ENCODE measurements at regions not wholly inside any gene's neighbourhood (a gene's known extent, or its start where the extent isn't known, plus 50 kb on each side); places are given as distances from the start of the nearest gene placed in this dataset.

DNA sequence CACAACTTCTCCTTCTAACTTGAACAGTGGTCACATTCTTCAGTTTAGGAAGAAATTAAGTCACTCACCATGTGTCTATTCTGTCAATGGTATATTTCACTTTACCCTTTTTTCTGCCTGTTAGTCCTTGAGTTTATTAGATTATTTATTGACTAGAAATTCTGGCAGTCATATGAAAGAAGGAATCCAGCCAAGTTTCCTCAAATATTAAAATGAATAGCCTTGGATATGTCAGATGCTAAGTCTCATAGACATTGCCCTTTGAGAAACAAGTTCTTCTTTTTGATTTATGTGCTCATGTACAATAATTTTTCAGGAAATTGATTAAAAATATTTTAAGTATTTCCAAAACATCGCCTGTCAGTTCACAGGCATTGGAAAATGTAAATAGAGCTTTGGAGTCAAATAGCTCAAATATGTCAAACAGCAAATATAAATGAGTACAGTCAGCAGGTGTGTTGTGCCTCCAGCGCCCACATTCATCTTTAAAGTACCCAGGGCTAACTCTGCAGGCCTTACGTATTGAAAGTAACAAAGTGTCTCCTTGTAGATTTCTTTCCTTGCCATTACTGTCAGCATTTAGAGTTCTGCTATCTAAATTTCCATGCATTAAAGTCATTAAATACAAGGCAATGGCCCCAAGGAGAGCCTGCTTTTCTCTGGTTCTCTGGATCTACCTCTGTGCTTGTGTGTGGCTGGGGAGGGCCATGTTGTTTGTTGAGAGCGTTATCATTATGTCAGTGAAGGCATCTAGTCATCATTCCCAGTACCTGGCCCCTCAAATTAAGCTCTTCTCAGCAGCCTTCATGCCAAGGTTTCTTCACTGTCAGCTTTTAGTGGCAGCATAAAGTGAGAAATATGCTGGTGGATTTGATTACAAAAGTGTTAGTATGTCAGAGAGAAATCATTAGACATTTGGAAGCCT, 76.3 kb upstream of the TRPC4 start:
- TF ChIP-seq, protein P1, sequence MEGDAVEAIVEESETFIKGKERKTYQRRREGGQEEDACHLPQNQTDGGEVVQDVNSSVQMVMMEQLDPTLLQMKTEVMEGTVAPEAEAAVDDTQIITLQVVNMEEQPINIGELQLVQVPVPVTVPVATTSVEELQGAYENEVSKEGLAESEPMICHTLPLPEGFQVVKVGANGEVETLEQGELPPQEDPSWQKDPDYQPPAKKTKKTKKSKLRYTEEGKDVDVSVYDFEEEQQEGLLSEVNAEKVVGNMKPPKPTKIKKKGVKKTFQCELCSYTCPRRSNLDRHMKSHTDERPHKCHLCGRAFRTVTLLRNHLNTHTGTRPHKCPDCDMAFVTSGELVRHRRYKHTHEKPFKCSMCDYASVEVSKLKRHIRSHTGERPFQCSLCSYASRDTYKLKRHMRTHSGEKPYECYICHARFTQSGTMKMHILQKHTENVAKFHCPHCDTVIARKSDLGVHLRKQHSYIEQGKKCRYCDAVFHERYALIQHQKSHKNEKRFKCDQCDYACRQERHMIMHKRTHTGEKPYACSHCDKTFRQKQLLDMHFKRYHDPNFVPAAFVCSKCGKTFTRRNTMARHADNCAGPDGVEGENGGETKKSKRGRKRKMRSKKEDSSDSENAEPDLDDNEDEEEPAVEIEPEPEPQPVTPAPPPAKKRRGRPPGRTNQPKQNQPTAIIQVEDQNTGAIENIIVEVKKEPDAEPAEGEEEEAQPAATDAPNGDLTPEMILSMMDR (IDR thresholded peaks at IDR 0.05; ENCODE audit: low read length), result no peak
- TF ChIP-seq EZH2 (IDR thresholded peaks at IDR 0.05; ENCODE audit: borderline replicate concordance, low read length), result no peak

All from OCI-LY1 (cell line).